ENCODE measurements at regions not wholly inside any gene's neighbourhood (a gene's known extent, or its start where the extent isn't known, plus 50 kb on each side); places are given as distances from the start of the nearest gene placed in this dataset.
"Not testable (repeated sequence)": the region's sequence is repeated elsewhere in the genome, so short reads cannot be mapped to it uniquely, and the experiment has no call there.

DNA sequence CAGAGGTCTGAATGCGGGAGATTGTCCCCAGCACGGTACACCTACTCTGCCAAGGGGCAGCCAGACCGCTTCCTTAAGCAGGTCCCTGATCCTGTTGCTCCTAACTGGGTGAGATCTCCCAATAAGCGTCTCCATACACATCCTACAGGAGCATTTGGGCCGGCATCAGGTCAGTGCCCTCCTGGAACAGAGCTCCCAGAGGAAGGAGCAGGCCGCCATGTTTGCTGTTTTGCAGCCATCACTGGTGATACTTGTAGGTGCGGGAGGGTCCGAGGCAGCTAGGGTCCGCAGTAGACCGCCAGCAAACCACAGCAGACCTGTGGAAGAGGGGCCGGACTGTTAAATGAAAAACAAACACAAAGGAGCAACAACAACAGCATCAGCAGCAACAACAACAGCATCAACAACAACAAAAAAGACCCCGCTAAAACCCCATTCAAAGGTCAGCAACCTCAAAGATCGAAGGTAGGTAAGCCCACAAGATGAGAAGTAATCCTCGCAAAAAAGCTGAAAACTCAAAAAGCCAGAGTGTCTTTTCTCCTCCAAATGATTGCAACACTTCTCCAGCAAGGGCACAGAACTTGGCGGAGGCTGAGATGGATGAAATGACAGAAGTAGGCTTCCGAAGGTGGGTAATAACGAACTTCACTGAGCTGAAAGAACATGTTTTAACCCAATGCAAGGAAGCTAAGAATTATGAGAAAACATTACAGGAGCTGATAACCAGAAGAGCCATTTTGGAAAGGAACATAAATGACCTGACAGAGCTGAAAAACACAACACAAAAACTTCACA, 79.0 kb upstream of the CDH7 start:
- H3K4me3 ChIP-seq (ENCODE audit: low read depth, low read length), result no peak overlapping the region
- no peak for DNase-seq (ENCODE audit: low read depth)
- TF ChIP-seq CTCF (IDR thresholded peaks at IDR 0.05; ENCODE audit: low read depth, low read length) (no peak), POLR2A (IDR thresholded peaks at IDR 0.05; ENCODE audit: extremely low read depth, insufficient read length) (no peak), MYC (IDR thresholded peaks at IDR 0.05; ENCODE audit: low read depth, low read length) (no peak)
- TF ChIP-seq, protein P1, sequence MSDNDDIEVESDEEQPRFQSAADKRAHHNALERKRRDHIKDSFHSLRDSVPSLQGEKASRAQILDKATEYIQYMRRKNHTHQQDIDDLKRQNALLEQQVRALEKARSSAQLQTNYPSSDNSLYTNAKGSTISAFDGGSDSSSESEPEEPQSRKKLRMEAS (IDR thresholded peaks at IDR 0.05; ENCODE audit: low read depth, low read length), result no peak

- not testable (repeated sequence) for DNase-seq (ENCODE audit: low read depth); H3K4me3 ChIP-seq (ENCODE audit: low read depth, low read length)
Measured at GRCh38 chr18:65670145-65670544, 80.7 kb upstream of the CDH7 start.

- TF ChIP-seq POLR2A (IDR thresholded peaks at IDR 0.05; ENCODE audit: extremely low read depth, insufficient read length) (no peak), CTCF (IDR thresholded peaks at IDR 0.05; ENCODE audit: low read depth, low read length) (no peak), MYC (IDR thresholded peaks at IDR 0.05; ENCODE audit: low read depth, low read length) (no peak)
- TF ChIP-seq, protein P1 (IDR thresholded peaks at IDR 0.05; ENCODE audit: low read depth, low read length), result no peak
- no peak overlapping the region for H3K4me3 ChIP-seq (ENCODE audit: low read depth, low read length)
- no peak for DNase-seq (ENCODE audit: low read depth)
Measured at GRCh38 chr18:65661391-65661790, 89.4 kb upstream of the CDH7 start.

- TF ChIP-seq CTCF (IDR thresholded peaks at IDR 0.05; ENCODE audit: low read depth, low read length) (no peak), POLR2A (IDR thresholded peaks at IDR 0.05; ENCODE audit: extremely low read depth, insufficient read length) (no peak), MYC (IDR thresholded peaks at IDR 0.05; ENCODE audit: low read depth, low read length) (no peak)
- TF ChIP-seq, protein P1 (IDR thresholded peaks at IDR 0.05; ENCODE audit: low read depth, low read length), result no peak
- no peak for DNase-seq (ENCODE audit: low read depth)
- no peak overlapping the region for H3K4me3 ChIP-seq (ENCODE audit: low read depth, low read length)
Measured at GRCh38 chr18:65659912-65660311, 90.9 kb upstream of the CDH7 start.

DNA sequence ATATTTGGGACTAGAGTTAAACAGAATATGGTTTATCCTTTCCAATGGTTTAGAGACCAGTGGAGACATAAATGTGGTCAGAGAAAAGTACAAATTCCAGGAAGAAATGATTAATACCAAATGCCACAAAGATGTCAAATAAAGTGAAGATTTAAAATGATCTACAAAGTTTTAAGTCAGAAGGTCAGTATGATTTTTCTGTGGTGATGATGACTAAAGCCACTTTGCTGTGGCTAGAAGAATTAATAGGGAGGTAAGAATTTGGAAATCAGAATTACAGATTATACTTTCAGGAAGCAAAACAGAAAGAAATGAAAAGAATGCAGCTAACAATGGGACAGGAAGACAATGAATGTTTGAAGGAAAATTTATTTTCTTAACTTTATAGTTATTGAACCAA, 91.5 kb upstream of the CDH7 start:
- no peak overlapping the region for H3K4me3 ChIP-seq (ENCODE audit: low read depth, low read length)
- TF ChIP-seq, protein P1 (IDR thresholded peaks at IDR 0.05; ENCODE audit: low read depth, low read length), result no peak
- TF ChIP-seq CTCF (IDR thresholded peaks at IDR 0.05; ENCODE audit: low read depth, low read length) (no peak), POLR2A (IDR thresholded peaks at IDR 0.05; ENCODE audit: extremely low read depth, insufficient read length) (no peak), MYC (IDR thresholded peaks at IDR 0.05; ENCODE audit: low read depth, low read length) (no peak)
- no peak for DNase-seq (ENCODE audit: low read depth)

GRCh38 chr18:65651192-65651591, 99.6 kb upstream of the CDH7 start:
- DNase-seq (ENCODE audit: low read depth), result no peak
- TF ChIP-seq, protein P1 (IDR thresholded peaks at IDR 0.05; ENCODE audit: low read depth, low read length), result no peak
- TF ChIP-seq POLR2A (IDR thresholded peaks at IDR 0.05; ENCODE audit: extremely low read depth, insufficient read length), result no peak
- TF ChIP-seq CTCF (IDR thresholded peaks at IDR 0.05; ENCODE audit: low read depth, low read length), result no peak
- TF ChIP-seq MYC (IDR thresholded peaks at IDR 0.05; ENCODE audit: low read depth, low read length), result no peak
- H3K4me3 ChIP-seq (ENCODE audit: low read depth, low read length), result no peak overlapping the region
